ENCODE measurements at regions not wholly inside any gene's neighbourhood (a gene's known extent, or its start where the extent isn't known, plus 50 kb on each side); places are given as distances from the start of the nearest gene placed in this dataset.

DNA sequence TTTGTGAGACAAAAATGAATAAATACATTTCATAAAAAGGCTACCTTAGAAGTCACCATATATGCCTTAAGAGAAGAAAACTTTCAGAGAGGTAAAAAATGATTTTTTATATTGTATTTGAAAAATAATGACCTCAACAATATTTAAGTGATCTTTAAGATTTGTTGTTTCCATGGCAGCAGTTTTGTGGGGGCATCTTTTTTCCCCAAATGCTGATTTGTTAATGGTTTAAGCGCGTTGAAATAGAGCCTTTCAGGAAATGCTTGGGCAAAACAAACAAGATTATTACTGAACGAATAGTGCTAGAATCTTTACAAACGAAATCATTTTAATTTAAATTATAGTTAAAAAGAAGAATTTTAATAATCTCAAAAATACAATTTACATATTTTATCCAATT, 103.1 kb upstream of the MYO16 start:
- TF ChIP-seq, protein P1, sequence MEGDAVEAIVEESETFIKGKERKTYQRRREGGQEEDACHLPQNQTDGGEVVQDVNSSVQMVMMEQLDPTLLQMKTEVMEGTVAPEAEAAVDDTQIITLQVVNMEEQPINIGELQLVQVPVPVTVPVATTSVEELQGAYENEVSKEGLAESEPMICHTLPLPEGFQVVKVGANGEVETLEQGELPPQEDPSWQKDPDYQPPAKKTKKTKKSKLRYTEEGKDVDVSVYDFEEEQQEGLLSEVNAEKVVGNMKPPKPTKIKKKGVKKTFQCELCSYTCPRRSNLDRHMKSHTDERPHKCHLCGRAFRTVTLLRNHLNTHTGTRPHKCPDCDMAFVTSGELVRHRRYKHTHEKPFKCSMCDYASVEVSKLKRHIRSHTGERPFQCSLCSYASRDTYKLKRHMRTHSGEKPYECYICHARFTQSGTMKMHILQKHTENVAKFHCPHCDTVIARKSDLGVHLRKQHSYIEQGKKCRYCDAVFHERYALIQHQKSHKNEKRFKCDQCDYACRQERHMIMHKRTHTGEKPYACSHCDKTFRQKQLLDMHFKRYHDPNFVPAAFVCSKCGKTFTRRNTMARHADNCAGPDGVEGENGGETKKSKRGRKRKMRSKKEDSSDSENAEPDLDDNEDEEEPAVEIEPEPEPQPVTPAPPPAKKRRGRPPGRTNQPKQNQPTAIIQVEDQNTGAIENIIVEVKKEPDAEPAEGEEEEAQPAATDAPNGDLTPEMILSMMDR (IDR thresholded peaks at IDR 0.05), result no peak
- no peak for TF ChIP-seq POLR2AphosphoS5 (IDR thresholded peaks at IDR 0.05)
- TF ChIP-seq POLR2A (IDR thresholded peaks at IDR 0.05), result no peak
